ENCODE measurements at regions not wholly inside any gene's neighbourhood (a gene's known extent, or its start where the extent isn't known, plus 50 kb on each side); places are given as distances from the start of the nearest gene placed in this dataset.

DNA sequence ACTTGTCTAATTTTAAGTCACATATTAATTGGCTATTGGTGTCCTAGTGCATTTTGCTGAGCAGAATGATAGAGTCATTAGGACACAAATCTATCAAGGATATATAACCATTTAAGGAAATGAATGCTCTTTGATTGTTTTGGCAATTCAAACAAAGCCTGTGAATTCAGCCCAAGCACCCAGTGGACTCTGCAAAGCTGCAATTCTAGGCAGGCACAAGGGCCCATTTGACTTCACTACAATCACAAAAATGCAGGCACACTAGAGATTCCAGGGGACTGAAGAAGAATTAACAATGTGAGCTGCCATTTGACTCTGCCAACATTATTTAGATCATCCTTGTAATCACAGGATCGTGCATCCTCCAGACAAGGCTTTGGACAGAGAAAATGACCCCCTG, 544.2 kb upstream of the PHF14 start:
- no peaks in the 10 kb centered on the region for H3K27me3 Mint-ChIP-seq (ENCODE audit: unreplicated experiment)
- no peak overlapping the region for H3K4me3 Mint-ChIP-seq (ENCODE audit: unreplicated experiment)
- DNase-seq (ENCODE audit: extremely low spot score, unreplicated experiment) = no peak
- TF ChIP-seq, protein P1, sequence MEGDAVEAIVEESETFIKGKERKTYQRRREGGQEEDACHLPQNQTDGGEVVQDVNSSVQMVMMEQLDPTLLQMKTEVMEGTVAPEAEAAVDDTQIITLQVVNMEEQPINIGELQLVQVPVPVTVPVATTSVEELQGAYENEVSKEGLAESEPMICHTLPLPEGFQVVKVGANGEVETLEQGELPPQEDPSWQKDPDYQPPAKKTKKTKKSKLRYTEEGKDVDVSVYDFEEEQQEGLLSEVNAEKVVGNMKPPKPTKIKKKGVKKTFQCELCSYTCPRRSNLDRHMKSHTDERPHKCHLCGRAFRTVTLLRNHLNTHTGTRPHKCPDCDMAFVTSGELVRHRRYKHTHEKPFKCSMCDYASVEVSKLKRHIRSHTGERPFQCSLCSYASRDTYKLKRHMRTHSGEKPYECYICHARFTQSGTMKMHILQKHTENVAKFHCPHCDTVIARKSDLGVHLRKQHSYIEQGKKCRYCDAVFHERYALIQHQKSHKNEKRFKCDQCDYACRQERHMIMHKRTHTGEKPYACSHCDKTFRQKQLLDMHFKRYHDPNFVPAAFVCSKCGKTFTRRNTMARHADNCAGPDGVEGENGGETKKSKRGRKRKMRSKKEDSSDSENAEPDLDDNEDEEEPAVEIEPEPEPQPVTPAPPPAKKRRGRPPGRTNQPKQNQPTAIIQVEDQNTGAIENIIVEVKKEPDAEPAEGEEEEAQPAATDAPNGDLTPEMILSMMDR (IDR thresholded peaks at IDR 0.05) = no peak
- H3K27ac Mint-ChIP-seq (ENCODE audit: unreplicated experiment) = peak overlapping the region; percentile 54
- H3K4me1 Mint-ChIP-seq (ENCODE audit: unreplicated experiment) = peaks cover 16% of the 10 kb centered on the region
- H3K9me3 Mint-ChIP-seq (ENCODE audit: unreplicated experiment) = peaks cover 5% of the 10 kb centered on the region
- no peaks in the 10 kb centered on the region for H3K36me3 Mint-ChIP-seq (ENCODE audit: unreplicated experiment)

DNA sequence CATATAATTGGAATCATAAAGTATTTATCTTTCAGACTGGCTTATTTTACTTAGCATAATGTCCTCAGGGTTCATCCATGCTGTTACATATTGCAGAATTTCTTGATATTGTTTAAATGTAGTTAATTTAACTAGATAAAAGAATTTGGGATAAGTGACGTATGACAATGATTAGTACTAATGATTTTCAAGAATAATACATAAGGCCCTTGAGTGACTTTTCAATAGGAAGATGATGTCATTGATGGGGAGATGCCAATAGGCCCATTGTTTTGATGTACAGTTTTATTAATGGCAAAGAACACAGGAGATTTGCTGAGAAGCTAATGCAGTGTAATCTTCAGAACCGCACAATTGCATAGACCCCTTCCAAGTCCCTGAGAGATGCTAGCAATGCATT, 537.4 kb upstream of the PHF14 start:
- Mint-ChIP-seq H3K36me3 (ENCODE audit: unreplicated experiment) (no peaks in the 10 kb centered on the region), H3K27me3 (ENCODE audit: unreplicated experiment) (no peaks in the 10 kb centered on the region), H3K4me1 (ENCODE audit: unreplicated experiment) (no peaks in the 10 kb centered on the region), H3K9me3 (ENCODE audit: unreplicated experiment) (peaks cover 8% of the 10 kb centered on the region), H3K27ac (ENCODE audit: unreplicated experiment) (no peak overlapping the region), H3K4me3 (ENCODE audit: unreplicated experiment) (no peak overlapping the region)
- DNase-seq (ENCODE audit: extremely low spot score, unreplicated experiment) = no peak
- TF ChIP-seq, protein P1 (IDR thresholded peaks at IDR 0.05) = no peak

DNA sequence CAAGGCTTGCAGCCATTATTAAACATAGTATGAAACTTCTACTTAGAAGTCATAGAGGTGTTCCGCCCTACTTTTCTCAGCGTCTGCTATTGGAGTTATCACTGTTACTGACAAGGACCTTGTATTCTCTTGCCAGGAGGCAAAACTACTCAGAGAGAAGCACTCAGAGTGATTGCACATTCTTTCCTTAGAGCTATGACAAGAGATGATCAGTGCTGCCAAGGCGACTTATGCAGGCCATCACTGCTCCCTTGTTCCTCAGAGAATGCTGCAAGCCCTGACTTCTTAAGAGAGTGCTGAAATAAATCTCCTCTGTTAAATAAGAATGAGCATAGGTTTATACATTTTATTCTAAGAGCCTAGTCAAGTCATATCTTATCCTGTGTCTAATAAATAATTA, 534.6 kb upstream of the PHF14 start:
- Mint-ChIP-seq H3K4me3 (ENCODE audit: unreplicated experiment) (no peak overlapping the region), H3K4me1 (ENCODE audit: unreplicated experiment) (no peaks in the 10 kb centered on the region), H3K27ac (ENCODE audit: unreplicated experiment) (no peak overlapping the region), H3K27me3 (ENCODE audit: unreplicated experiment) (no peaks in the 10 kb centered on the region), H3K36me3 (ENCODE audit: unreplicated experiment) (peaks cover 2% of the 10 kb centered on the region), H3K9me3 (ENCODE audit: unreplicated experiment) (peaks cover 18% of the 10 kb centered on the region)
- TF ChIP-seq, protein P1 (IDR thresholded peaks at IDR 0.05) = no peak
- DNase-seq (ENCODE audit: extremely low spot score, unreplicated experiment) = no peak

DNA sequence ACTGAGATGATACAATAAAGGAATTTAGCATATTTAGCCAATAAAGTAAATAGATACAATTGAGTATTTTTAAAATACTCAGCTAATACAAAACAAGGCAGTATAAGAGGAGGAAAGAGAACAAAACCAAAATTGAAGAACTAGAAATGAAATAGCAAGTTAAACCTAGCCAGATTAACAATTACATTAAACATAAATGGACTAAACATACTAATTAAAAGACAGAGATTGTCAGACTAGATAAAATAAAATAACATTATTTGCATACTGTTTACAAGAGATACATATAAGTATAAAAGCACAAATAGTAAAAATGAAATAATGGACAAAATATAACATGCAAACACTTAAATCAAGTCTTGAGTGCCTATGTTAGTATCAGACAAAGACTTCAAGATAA, 517.7 kb upstream of the PHF14 start:
- Mint-ChIP-seq H3K4me1 (ENCODE audit: unreplicated experiment) (no peaks in the 10 kb centered on the region), H3K4me3 (ENCODE audit: unreplicated experiment) (no peak overlapping the region), H3K36me3 (ENCODE audit: unreplicated experiment) (no peaks in the 10 kb centered on the region), H3K27ac (ENCODE audit: unreplicated experiment) (no peak overlapping the region), H3K27me3 (ENCODE audit: unreplicated experiment) (no peaks in the 10 kb centered on the region), H3K9me3 (ENCODE audit: unreplicated experiment) (peaks cover 5% of the 10 kb centered on the region)
- TF ChIP-seq, protein P1 (IDR thresholded peaks at IDR 0.05) = no peak
- DNase-seq (ENCODE audit: extremely low spot score, unreplicated experiment) = no peak

DNA sequence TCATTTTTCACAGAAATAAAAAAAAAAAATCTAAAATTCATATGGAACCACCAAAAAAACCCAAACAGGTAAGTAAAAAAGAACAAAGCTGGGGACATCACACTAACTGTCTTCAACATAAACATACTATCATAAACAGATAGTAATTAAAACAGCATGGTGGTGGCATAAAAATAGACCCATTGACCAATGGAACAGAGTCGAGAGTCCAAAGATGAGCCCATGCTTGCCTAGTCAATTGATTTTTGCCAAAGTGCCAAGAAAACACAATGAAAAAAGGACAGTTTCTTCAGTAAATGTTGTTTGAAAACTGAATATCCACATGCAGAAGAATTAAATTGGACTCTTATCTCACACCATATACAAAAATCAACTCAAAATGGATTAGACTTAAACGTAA, 513.2 kb upstream of the PHF14 start:
- Mint-ChIP-seq H3K36me3 (ENCODE audit: unreplicated experiment) (no peaks in the 10 kb centered on the region), H3K4me3 (ENCODE audit: unreplicated experiment) (no peak overlapping the region), H3K27me3 (ENCODE audit: unreplicated experiment) (no peaks in the 10 kb centered on the region), H3K4me1 (ENCODE audit: unreplicated experiment) (no peaks in the 10 kb centered on the region), H3K9me3 (ENCODE audit: unreplicated experiment) (peaks cover 5% of the 10 kb centered on the region), H3K27ac (ENCODE audit: unreplicated experiment) (no peak overlapping the region)
- DNase-seq (ENCODE audit: extremely low spot score, unreplicated experiment) = no peak
- TF ChIP-seq, protein P1 (IDR thresholded peaks at IDR 0.05) = no peak
